Prostate gland (tissue), 2 donors: ENCODE measurements at regions not wholly inside any gene's neighbourhood (a gene's known extent, or its start where the extent isn't known, plus 50 kb on each side); places are given as distances from the start of the nearest gene placed in this dataset.

Experiments
- DNase-seq: peaks from one replicate; pipeline ENCODE4 v3.0.0-alpha.2; 2019; ENCODE audit warnings: low spot score
- H3K27ac ChIP-seq, 2 donors: fragments of 200-600 bp; sonication (generic); 2 replicates each; pipeline ENCODE4 v1.5.1; 2017 to 2019
- H3K27me3 ChIP-seq: fragments of 200-600 bp; sonication (generic); replicated peaks from 2 replicates; pipeline ENCODE4 v1.5.1; 2019; ENCODE audit not compliant: insufficient read depth
- H3K36me3 ChIP-seq, 2 donors: fragments of 200-600 bp; sonication (generic); 1 replicate in 1 of 2; 2 replicates in 1 of 2; pipeline versions ENCODE4 v1.5.1 to v1.8.1; 2017 to 2019
- H3K4me1 ChIP-seq: fragments of 200-600 bp; sonication (generic); replicated peaks from 2 replicates; pipeline ENCODE4 v1.5.1; 2019
- H3K4me3 ChIP-seq, 2 donors: fragments of 200-600 bp; sonication (generic); 2 replicates each; pipeline ENCODE4 v1.5.1; 2017 to 2019
- H3K9me3 ChIP-seq: fragments of 200-600 bp; sonication (generic); 2 replicates; pipeline ENCODE4 v1.5.1; 2017
- POLR2A ChIP-seq: fragments of 450-650 bp; IDR thresholded peaks from one replicate; pipeline ENCODE4 v1.6.1; 2016; ENCODE audit warnings: antibody characterized with exemption, mild to moderate bottlenecking
- POLR2AphosphoS5 ChIP-seq: sonication (generic); formaldehyde crosslinking; IDR thresholded peaks from one replicate; pipeline ENCODE4 v1.6.1; 2017; ENCODE audit warnings: antibody characterized with exemption
- WGBS: methylation state at CpG from one replicate; pipeline ENCODE4 v1.1.5; 2018; 5-methylcytosine and 5-hydroxymethylcytosine counted together
- intact Hi-C: fragments of 100-400 bp; cut with DNase I; formaldehyde crosslinking; loops from one replicate; pipeline ENCODE4 v1.14.2; 2022
- TF ChIP-seq, protein P1 (sequence below), 4 experiments: fragments of 200-600 bp in 2 of 4; fragments of 450-650 bp in 2 of 4; sonication (generic) in 2 of 4; IDR thresholded peaks; 1 replicate in 3 of 4; 2 replicates in 1 of 4; pipeline ENCODE4 v1.5.1; 2016 to 2019; ENCODE audit warnings: antibody characterized with exemption in 4 of 4, mild to moderate bottlenecking in 2 of 4, moderate library complexity in 2 of 4

GRCh38 chr11:43034341-43034740, 277.5 kb upstream of the API5 start:
- H3K4me3 ChIP-seq: no peak overlapping the region
- no peak overlapping the region for H3K27ac ChIP-seq
- TF ChIP-seq POLR2AphosphoS5: no peak
- TF ChIP-seq, protein P1, sequence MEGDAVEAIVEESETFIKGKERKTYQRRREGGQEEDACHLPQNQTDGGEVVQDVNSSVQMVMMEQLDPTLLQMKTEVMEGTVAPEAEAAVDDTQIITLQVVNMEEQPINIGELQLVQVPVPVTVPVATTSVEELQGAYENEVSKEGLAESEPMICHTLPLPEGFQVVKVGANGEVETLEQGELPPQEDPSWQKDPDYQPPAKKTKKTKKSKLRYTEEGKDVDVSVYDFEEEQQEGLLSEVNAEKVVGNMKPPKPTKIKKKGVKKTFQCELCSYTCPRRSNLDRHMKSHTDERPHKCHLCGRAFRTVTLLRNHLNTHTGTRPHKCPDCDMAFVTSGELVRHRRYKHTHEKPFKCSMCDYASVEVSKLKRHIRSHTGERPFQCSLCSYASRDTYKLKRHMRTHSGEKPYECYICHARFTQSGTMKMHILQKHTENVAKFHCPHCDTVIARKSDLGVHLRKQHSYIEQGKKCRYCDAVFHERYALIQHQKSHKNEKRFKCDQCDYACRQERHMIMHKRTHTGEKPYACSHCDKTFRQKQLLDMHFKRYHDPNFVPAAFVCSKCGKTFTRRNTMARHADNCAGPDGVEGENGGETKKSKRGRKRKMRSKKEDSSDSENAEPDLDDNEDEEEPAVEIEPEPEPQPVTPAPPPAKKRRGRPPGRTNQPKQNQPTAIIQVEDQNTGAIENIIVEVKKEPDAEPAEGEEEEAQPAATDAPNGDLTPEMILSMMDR (IDR thresholded peaks at IDR 0.05): no peak
- TF ChIP-seq POLR2A: no peak
- WGBS: 85% methylated on average over 3 of the region's 3 CpGs
- no peaks in the 10 kb centered on the region for H3K9me3 ChIP-seq
- intact Hi-C loops: no loop called here
- H3K27me3 ChIP-seq: no peaks in the 10 kb centered on the region
- H3K36me3 ChIP-seq: no peaks in the 10 kb centered on the region
- no peak for DNase-seq
- no peaks in the 10 kb centered on the region for H3K4me1 ChIP-seq

GRCh38 chr11:43035086-43035485, 276.7 kb upstream of the API5 start:
- no peaks in the 10 kb centered on the region for H3K4me1 ChIP-seq
- no peak for DNase-seq
- intact Hi-C loops: no loop called here
- no peak overlapping the region for H3K27ac ChIP-seq
- H3K4me3 ChIP-seq: no peak overlapping the region
- no peaks in the 10 kb centered on the region for H3K27me3 ChIP-seq
- WGBS: 51% methylated on average over 3 of the region's 3 CpGs
- no peaks in the 10 kb centered on the region for H3K9me3 ChIP-seq
- no peaks in the 10 kb centered on the region for H3K36me3 ChIP-seq
- TF ChIP-seq, protein P1 (IDR thresholded peaks at IDR 0.05): no peak
- no peak for TF ChIP-seq POLR2AphosphoS5

DNA sequence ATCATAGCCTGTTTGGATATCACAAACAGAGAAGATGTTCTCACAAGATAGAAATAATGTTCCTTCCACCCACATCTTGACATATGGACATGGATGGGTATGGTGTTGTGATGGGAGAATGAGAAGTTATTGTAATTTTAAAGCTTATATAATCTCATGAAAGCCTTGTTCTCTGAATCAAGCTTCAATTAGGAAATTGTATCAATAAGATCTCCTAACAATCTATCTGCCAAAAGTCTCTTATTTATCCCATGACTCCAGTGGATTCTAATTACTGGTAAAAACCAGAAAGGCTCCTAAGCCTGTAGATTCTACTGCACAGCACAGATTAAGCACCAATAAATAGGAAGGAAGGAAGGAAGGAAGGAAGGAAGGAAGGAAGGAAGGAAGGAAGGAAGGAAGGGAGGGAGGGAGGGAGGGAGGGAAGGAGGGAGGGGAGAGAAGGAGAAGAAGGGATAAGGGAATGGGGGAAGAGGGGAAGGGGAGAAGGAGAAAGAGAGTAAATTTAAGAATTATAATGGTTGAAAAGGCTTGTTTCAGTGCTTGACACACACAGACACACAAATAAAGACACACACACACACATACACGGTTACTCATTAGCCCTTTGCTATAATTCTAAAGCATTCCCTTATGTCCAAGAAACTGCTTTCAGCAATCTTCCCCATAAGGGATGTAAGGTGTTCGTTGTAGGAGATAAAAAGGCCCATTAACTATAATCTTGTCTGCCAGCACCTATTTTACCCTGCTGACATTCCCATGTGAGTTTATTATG, 258.0 kb upstream of the API5 start:
- Histone ChIP-seq H3K36me3 (no peaks in the 10 kb centered on the region), H3K4me3 (no peak overlapping the region), H3K27ac (no peak overlapping the region), H3K27me3 (no peaks in the 10 kb centered on the region), H3K4me1 (no peaks in the 10 kb centered on the region), H3K9me3 (no peaks in the 10 kb centered on the region)
- intact Hi-C loops: no loop called here
- DNase-seq: no peak
- WGBS: 32% methylated on average over 2 of the region's 2 CpGs
- TF ChIP-seq POLR2A (no peak), POLR2AphosphoS5 (no peak)
- TF ChIP-seq, protein P1 (IDR thresholded peaks at IDR 0.05): no peak

DNA sequence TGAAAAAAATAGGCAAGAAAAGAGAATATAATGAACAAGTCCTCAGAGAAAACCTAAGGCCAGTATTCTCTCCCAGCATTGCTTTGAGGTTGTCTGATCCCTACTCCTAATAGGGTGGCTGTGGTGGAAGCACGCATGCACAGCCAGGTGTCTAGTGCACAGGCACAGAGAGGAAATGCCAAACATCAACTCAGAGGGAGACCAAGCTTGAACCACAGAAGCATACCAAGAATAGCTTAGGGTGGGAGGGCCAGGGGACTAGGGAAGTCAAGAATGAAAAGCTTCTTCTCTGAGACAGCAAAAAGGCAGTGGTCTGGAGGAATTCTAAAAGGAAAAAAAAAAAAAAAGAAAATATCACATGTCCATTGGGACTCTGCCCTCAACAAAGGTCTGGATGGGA, 244.1 kb upstream of the API5 start:
- intact Hi-C loops: no loop called here
- no peak for DNase-seq
- Histone ChIP-seq H3K4me3 (no peak overlapping the region), H3K27me3 (no peaks in the 10 kb centered on the region), H3K4me1 (no peaks in the 10 kb centered on the region), H3K9me3 (no peaks in the 10 kb centered on the region), H3K27ac (no peak overlapping the region), H3K36me3 (no peaks in the 10 kb centered on the region)
- 89% methylated on average over 1 of the region's 1 CpG for WGBS
- TF ChIP-seq POLR2AphosphoS5: no peak
- no peak for TF ChIP-seq POLR2A

- Histone ChIP-seq H3K4me3 (no peak overlapping the region), H3K9me3 (no peaks in the 10 kb centered on the region), H3K36me3 (no peaks in the 10 kb centered on the region), H3K27ac (no peak overlapping the region), H3K27me3 (no peaks in the 10 kb centered on the region), H3K4me1 (no peaks in the 10 kb centered on the region)
- 21% methylated on average over 1 of the region's 1 CpG for WGBS
- TF ChIP-seq, protein P1 (IDR thresholded peaks at IDR 0.05): no peak
- TF ChIP-seq POLR2AphosphoS5: no peak
- no peak for TF ChIP-seq POLR2A
- intact Hi-C loops: no loop called here
- no peak for DNase-seq
These were observed 240.5 kb upstream of the API5 start for GRCh38 chr11:43071338-43071737.
